ENCODE measurements at regions not wholly inside any gene's neighbourhood (a gene's known extent, or its start where the extent isn't known, plus 50 kb on each side); places are given as distances from the start of the nearest gene placed in this dataset.
A peak's percentile ranks its signal among the peaks of the same experiment; 100 is the strongest.

DNA sequence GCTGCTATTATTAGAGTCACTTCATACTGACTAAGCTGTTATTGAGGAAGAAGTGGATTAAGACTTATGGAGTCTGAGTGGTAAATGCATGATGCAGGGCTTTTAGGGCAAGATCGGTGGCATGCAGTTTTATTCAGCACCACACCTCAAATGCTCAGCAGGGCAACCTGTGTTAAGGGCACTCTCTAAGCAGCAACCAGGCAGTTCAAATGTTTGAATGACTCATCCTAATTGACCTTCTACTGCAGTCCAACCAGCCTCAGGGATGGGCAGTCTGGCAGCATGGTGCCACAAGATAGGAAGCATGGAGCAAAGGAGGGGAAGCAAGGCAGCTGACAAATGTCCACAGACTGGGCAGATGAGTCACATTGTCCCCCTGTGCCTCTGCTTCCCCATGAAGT lies 80.2 kb upstream of the MIER3 start:
- TF ChIP-seq, protein P1, sequence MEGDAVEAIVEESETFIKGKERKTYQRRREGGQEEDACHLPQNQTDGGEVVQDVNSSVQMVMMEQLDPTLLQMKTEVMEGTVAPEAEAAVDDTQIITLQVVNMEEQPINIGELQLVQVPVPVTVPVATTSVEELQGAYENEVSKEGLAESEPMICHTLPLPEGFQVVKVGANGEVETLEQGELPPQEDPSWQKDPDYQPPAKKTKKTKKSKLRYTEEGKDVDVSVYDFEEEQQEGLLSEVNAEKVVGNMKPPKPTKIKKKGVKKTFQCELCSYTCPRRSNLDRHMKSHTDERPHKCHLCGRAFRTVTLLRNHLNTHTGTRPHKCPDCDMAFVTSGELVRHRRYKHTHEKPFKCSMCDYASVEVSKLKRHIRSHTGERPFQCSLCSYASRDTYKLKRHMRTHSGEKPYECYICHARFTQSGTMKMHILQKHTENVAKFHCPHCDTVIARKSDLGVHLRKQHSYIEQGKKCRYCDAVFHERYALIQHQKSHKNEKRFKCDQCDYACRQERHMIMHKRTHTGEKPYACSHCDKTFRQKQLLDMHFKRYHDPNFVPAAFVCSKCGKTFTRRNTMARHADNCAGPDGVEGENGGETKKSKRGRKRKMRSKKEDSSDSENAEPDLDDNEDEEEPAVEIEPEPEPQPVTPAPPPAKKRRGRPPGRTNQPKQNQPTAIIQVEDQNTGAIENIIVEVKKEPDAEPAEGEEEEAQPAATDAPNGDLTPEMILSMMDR (IDR thresholded peaks at IDR 0.05): no peak
- intact Hi-C loops (cut with DNase I): no loop called here
- no peak overlapping the region for H3K27ac ChIP-seq
- H3K36me3 ChIP-seq: no peaks in the 10 kb centered on the region
- DNase-seq: no peak
- H3K4me3 ChIP-seq: no peak overlapping the region
- peaks cover 0 to 9% (median 0%) of the 10 kb centered on the region in 9 donors for H3K4me1 ChIP-seq
- H3K27me3 ChIP-seq: peaks cover 0 to 30% (median 4%) of the 10 kb centered on the region in 7 donors
- H3K9me3 ChIP-seq: no peaks in the 10 kb centered on the region
- peak in 2 of 8 donors; percentile 50 to 80 for ATAC-seq
- 0 to 90% methylated on average over 1 of the region's 1 CpG for WGBS, 2 donors

DNA sequence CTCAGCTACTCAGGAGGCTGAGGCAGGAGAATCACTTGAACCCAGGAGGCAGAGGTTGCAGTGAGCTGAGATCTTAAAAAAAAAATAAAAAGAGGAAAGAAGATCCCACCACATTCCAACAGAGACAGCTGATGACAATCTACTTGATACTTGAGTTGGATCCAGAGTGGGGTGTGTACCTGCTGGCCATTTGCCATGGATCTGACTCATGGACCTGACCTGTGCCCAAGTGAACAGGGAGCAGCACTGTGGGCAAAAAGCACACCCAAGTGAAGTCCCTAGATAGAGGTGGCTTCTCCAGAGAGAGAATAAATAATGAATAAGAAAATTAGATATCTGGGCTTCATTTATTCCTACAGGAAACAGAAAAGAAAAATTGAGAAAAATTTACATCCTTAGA lies 81.2 kb upstream of the MIER3 start:
- TF ChIP-seq, protein P1 (IDR thresholded peaks at IDR 0.05): no peak
- H3K9me3 ChIP-seq: no peaks in the 10 kb centered on the region
- no peak overlapping the region for H3K27ac ChIP-seq
- ATAC-seq: no peak
- intact Hi-C loops (cut with DNase I): no loop called here
- no peak for DNase-seq
- H3K36me3 ChIP-seq: no peaks in the 10 kb centered on the region
- peaks cover 0 to 9% (median 0%) of the 10 kb centered on the region in 9 donors for H3K4me1 ChIP-seq
- peaks cover 0 to 36% (median 5%) of the 10 kb centered on the region in 7 donors for H3K27me3 ChIP-seq
- H3K4me3 ChIP-seq: no peak overlapping the region

DNA sequence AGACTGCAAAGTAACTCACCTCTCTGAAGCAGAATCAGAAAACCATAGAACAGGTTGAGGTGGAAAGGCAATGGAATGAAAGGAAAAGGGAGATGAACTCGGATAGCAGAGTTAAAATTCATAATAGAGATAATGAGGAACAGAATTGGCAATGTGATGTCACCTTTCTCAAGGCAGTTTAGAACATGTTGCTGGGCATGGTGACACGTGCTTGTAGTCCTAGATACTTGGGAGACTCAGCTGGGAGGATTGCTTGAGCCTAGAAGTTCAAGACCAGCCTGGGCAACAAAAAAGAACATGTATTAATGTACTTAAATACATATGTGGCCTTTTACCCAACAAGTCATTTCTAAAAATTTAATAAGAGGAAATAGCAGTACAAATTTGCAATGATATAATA lies 81.6 kb upstream of the MIER3 start:
- Histone ChIP-seq H3K9me3 (no peaks in the 10 kb centered on the region), H3K27me3 (peaks cover 0 to 38% (median 7%) of the 10 kb centered on the region in 7 donors), H3K4me3 (no peak overlapping the region), H3K27ac (no peak overlapping the region), H3K36me3 (no peaks in the 10 kb centered on the region), H3K4me1 (peaks cover 0 to 9% (median 0%) of the 10 kb centered on the region in 9 donors)
- 76 to 77% methylated on average over 2 of the region's 2 CpGs for WGBS, 2 donors
- intact Hi-C loops (cut with DNase I): no loop called here
- no peak for ATAC-seq
- TF ChIP-seq, protein P1 (IDR thresholded peaks at IDR 0.05): no peak
- DNase-seq: no peak

DNA sequence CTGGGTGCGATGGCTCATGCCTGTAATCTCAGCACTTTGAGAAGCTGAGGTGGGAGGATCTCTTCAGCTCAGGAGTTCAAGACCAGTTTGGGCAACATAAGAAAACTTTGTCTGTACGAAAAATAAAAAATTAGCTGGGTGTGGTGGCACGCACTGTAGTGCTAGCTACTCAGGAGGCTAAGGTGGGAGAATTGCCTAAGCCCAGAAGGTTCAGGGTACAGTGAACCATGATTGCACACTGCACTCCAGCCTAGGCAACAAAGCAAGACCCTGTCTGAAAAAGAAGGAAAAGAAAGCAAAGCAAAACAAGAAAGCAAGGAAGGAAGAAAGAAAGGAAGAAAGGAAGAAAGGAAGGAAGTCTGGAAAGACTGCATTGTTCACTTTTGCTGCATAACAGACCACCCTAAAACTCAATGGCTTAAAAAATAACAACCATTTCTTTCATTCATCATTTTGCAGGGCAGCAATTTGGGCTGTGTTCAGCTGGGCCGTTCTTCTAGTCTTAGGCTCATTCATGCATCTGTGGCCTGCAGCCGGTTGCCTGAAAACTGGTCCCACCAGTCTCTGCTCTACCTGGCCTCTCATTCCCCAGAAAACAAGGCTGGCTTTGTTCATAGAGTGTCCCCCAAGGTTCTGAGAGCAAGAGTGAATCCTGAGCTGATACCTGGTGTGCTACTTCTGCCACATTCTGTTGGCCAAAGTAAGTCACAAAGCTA lies 82.4 kb upstream of the MIER3 start:
- 91% methylated on average over 5 of the region's 5 CpGs for WGBS, 2 donors
- no peak for ATAC-seq
- intact Hi-C loops (cut with DNase I): no loop called here
- peaks cover 0 to 9% (median 0%) of the 10 kb centered on the region in 9 donors for H3K4me1 ChIP-seq
- H3K36me3 ChIP-seq: no peaks in the 10 kb centered on the region
- H3K9me3 ChIP-seq: no peaks in the 10 kb centered on the region
- TF ChIP-seq, protein P1 (IDR thresholded peaks at IDR 0.05): no peak
- H3K27me3 ChIP-seq: peaks cover 0 to 34% (median 7%) of the 10 kb centered on the region in 7 donors
- no peak overlapping the region for H3K4me3 ChIP-seq
- DNase-seq: no peak
- H3K27ac ChIP-seq: no peak overlapping the region

Data from heart right ventricle (tissue), 16 donors.